ENCODE measurements at regions not wholly inside any gene's neighbourhood (a gene's known extent, or its start where the extent isn't known, plus 50 kb on each side); places are given as distances from the start of the nearest gene placed in this dataset.
"Not testable (repeated sequence)": the region's sequence is repeated elsewhere in the genome, so short reads cannot be mapped to it uniquely, and the experiment has no call there.

GRCh38 chr16:5776876-5777275 lies 679.3 kb upstream of the EEF2KMT start:
- no peak for DNase-seq
- no peak overlapping the region for H3K4me3 Mint-ChIP-seq
- H3K27ac Mint-ChIP-seq = no peak overlapping the region
- H3K4me1 Mint-ChIP-seq (ENCODE audit: low read depth) = no peaks in the 10 kb centered on the region
- H3K27me3 Mint-ChIP-seq = no peaks in the 10 kb centered on the region
- H3K9me3 Mint-ChIP-seq = peaks cover 3% of the 10 kb centered on the region
- no peaks in the 10 kb centered on the region for H3K36me3 Mint-ChIP-seq (ENCODE audit: low read depth)

- Mint-ChIP-seq H3K36me3 (ENCODE audit: low read depth) (no peaks in the 10 kb centered on the region), H3K27me3 (no peaks in the 10 kb centered on the region), H3K27ac (no peak overlapping the region), H3K4me1 (ENCODE audit: low read depth) (no peaks in the 10 kb centered on the region), H3K9me3 (peaks cover under 1% of the 10 kb centered on the region), H3K4me3 (no peak overlapping the region)
- no peak for DNase-seq
These were observed 678.3 kb upstream of the EEF2KMT start for GRCh38 chr16:5775916-5776315.

- Mint-ChIP-seq H3K4me1 (ENCODE audit: low read depth) (no peaks in the 10 kb centered on the region), H3K4me3 (no peak overlapping the region), H3K9me3 (peaks cover 3% of the 10 kb centered on the region), H3K36me3 (ENCODE audit: low read depth) (no peaks in the 10 kb centered on the region), H3K27ac (no peak overlapping the region), H3K27me3 (no peaks in the 10 kb centered on the region)
- no peak for DNase-seq
These were observed 672.5 kb upstream of the EEF2KMT start for GRCh38 chr16:5770118-5770517.

DNA sequence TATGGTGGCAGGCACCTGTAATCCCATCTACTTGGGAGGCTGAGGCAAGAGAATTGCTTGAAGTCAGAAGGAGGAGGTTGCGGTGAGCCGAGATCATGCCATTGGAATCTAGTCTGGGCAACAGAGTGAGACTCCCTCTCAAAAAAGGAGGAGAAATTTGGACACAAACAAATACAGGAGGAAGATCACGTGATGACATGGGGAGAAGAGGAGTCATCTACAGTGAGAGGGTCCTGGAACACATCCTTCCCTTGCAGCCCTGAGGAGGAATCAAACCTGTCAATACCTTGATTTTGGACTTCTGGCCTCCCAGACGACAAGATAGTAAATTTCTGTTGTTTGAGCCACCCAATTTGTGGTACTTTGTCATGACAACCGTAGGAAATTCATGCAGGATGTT lies 671.9 kb upstream of the EEF2KMT start:
- Mint-ChIP-seq H3K9me3 (peaks cover 4% of the 10 kb centered on the region), H3K27me3 (no peaks in the 10 kb centered on the region), H3K27ac (no peak overlapping the region), H3K4me3 (no peak overlapping the region), H3K4me1 (ENCODE audit: low read depth) (no peaks in the 10 kb centered on the region), H3K36me3 (ENCODE audit: low read depth) (no peaks in the 10 kb centered on the region)
- no peak for DNase-seq

GRCh38 chr16:5768445-5768844 lies 670.9 kb upstream of the EEF2KMT start:
- Mint-ChIP-seq H3K36me3 (ENCODE audit: low read depth) (no peaks in the 10 kb centered on the region), H3K27ac (no peak overlapping the region), H3K4me3 (no peak overlapping the region), H3K27me3 (no peaks in the 10 kb centered on the region), H3K9me3 (peaks cover 4% of the 10 kb centered on the region), H3K4me1 (ENCODE audit: low read depth) (no peaks in the 10 kb centered on the region)
- no peak for DNase-seq

DNA sequence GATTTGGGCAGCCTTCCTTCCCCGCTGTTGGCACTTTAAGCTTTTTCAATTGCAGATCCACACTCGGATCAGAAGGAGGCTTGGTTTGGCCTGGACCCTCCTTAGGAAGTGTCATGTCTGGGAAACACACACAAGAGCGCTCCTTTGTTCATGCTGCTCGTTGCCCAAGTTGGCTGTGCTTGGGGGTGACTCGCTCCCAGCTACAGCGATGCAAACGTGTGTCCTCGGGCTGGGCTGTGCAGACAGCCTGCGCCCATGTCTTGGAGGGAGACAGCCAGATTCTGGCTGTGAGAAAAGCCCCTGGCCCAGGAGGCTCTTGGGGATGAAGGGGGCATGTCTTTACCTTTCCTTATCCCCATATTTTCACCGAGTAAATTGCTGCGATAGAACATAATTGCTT lies 665.6 kb upstream of the EEF2KMT start:
- Mint-ChIP-seq H3K27ac (no peak overlapping the region), H3K27me3 (no peaks in the 10 kb centered on the region), H3K4me3 (no peak overlapping the region), H3K9me3 (peaks cover 12% of the 10 kb centered on the region), H3K4me1 (ENCODE audit: low read depth) (no peaks in the 10 kb centered on the region), H3K36me3 (ENCODE audit: low read depth) (no peaks in the 10 kb centered on the region)
- DNase-seq = no peak

- peaks cover 17% of the 10 kb centered on the region for H3K9me3 Mint-ChIP-seq
- no peak overlapping the region for H3K4me3 Mint-ChIP-seq
- DNase-seq = no peak
- no peaks in the 10 kb centered on the region for H3K27me3 Mint-ChIP-seq
- no peak overlapping the region for H3K27ac Mint-ChIP-seq
- H3K36me3 Mint-ChIP-seq (ENCODE audit: low read depth) = no peaks in the 10 kb centered on the region
- H3K4me1 Mint-ChIP-seq (ENCODE audit: low read depth) = no peaks in the 10 kb centered on the region
These were observed 664.8 kb upstream of the EEF2KMT start for GRCh38 chr16:5762362-5762761.

GRCh38 chr16:5761592-5761991 lies 664.0 kb upstream of the EEF2KMT start:
- Mint-ChIP-seq H3K4me3 (no peak overlapping the region), H3K4me1 (ENCODE audit: low read depth) (no peaks in the 10 kb centered on the region), H3K27ac (no peak overlapping the region), H3K36me3 (ENCODE audit: low read depth) (no peaks in the 10 kb centered on the region), H3K9me3 (peaks cover 19% of the 10 kb centered on the region), H3K27me3 (no peaks in the 10 kb centered on the region)
- no peak for DNase-seq

DNA sequence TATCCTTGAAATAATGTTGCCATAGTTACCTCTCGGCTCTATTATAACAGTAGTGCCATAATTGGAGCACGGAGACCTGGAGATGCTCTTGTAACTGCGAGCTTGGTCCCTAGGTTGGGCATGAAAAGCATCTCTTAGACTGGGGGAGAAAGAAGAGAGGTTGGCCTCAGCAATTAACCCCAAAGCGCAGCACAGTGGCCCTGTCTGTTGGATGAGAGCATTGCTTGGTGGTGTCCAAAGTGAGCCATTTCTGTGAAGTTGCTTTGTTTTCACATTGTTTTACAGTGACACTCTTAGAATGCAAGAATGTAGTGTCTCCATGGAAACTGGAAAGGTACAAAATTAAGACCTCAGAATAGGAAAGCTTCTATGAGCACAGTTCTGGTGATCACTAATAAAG lies 660.7 kb upstream of the EEF2KMT start:
- no peak overlapping the region for H3K4me3 Mint-ChIP-seq
- H3K9me3 Mint-ChIP-seq = peaks cover 15% of the 10 kb centered on the region
- DNase-seq = no peak
- H3K27ac Mint-ChIP-seq = no peak overlapping the region
- H3K36me3 Mint-ChIP-seq (ENCODE audit: low read depth) = no peaks in the 10 kb centered on the region
- H3K4me1 Mint-ChIP-seq (ENCODE audit: low read depth) = no peaks in the 10 kb centered on the region
- no peaks in the 10 kb centered on the region for H3K27me3 Mint-ChIP-seq

DNA sequence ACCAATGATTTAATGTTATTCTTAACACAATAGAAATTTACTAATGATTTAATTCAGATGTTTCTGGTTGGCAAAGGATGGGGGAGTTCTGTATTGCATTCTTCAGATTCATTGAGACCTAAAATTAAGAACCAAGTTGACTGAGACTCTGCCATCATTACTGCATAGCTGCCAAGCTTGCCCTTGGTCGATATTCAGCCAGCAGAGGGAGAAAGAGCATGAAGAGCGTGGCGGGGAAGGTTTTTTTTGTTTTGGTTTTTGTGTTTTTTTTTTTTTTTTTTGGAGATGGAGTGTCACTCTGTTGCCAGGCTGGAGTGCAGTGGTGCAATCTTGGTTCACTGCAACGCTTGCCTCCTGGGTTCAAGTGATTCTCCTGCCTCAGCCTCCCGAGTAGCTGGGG lies 659.4 kb upstream of the EEF2KMT start:
- H3K36me3 Mint-ChIP-seq (ENCODE audit: low read depth) = no peaks in the 10 kb centered on the region
- no peaks in the 10 kb centered on the region for H3K27me3 Mint-ChIP-seq
- H3K4me3 Mint-ChIP-seq = no peak overlapping the region
- H3K4me1 Mint-ChIP-seq (ENCODE audit: low read depth) = no peaks in the 10 kb centered on the region
- peaks cover 15% of the 10 kb centered on the region for H3K9me3 Mint-ChIP-seq
- no peak for DNase-seq
- H3K27ac Mint-ChIP-seq = no peak overlapping the region

GRCh38 chr16:5753381-5753780 lies 655.8 kb upstream of the EEF2KMT start:
- no peaks in the 10 kb centered on the region for H3K36me3 Mint-ChIP-seq (ENCODE audit: low read depth)
- H3K9me3 Mint-ChIP-seq = peaks cover 15% of the 10 kb centered on the region
- no peak for DNase-seq
- no peaks in the 10 kb centered on the region for H3K4me1 Mint-ChIP-seq (ENCODE audit: low read depth)
- H3K4me3 Mint-ChIP-seq = no peak overlapping the region
- H3K27me3 Mint-ChIP-seq = no peaks in the 10 kb centered on the region
- H3K27ac Mint-ChIP-seq = no peak overlapping the region

DNA sequence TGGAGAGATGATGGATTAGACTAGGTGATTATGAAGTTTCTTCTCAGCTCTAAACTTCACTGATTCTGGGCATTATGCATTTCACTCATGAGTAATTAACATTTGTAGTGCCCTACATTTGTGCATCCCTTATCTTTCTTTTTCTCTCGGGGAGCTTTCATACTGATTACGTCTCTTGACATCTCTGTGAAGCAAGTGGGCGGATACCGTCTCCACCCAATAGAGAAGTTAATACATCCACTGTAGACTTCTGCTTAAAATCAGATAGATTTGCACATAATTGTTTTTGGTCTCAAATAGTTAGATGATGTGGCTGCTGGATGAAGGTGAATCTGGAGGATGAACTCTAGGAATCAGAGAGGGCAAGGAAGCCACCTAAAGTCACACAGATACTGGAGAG lies 653.6 kb upstream of the EEF2KMT start:
- H3K36me3 Mint-ChIP-seq (ENCODE audit: low read depth) = no peaks in the 10 kb centered on the region
- no peaks in the 10 kb centered on the region for H3K27me3 Mint-ChIP-seq
- DNase-seq = no peak
- no peak overlapping the region for H3K27ac Mint-ChIP-seq
- H3K4me3 Mint-ChIP-seq = no peak overlapping the region
- H3K9me3 Mint-ChIP-seq = peaks cover 6% of the 10 kb centered on the region
- no peaks in the 10 kb centered on the region for H3K4me1 Mint-ChIP-seq (ENCODE audit: low read depth)

GRCh38 chr16:5750439-5750838 lies 652.8 kb upstream of the EEF2KMT start:
- not testable (repeated sequence) for H3K27me3 Mint-ChIP-seq; H3K4me1 Mint-ChIP-seq (ENCODE audit: low read depth); H3K9me3 Mint-ChIP-seq; H3K27ac Mint-ChIP-seq; H3K4me3 Mint-ChIP-seq; DNase-seq; H3K36me3 Mint-ChIP-seq (ENCODE audit: low read depth)

DNA sequence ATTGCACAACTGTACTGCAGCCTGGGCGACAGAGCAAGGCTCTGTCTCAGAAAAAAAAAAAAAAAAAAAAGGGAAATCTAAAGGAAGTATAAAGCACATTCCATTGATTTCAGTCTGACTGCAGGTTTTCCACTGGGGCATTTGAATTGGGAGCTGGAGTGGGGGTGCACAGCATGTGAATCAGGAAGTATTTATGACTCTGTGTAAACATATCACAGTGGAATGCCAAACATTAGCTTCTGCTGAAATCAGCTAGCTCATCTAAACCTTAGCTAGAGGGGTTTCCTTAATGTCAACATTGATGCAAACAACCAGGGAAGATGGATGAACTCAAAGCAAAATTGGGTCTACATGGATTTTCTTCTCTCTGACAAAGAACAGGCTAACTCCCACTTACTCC lies 641.0 kb upstream of the EEF2KMT start:
- no peak for DNase-seq

DNA sequence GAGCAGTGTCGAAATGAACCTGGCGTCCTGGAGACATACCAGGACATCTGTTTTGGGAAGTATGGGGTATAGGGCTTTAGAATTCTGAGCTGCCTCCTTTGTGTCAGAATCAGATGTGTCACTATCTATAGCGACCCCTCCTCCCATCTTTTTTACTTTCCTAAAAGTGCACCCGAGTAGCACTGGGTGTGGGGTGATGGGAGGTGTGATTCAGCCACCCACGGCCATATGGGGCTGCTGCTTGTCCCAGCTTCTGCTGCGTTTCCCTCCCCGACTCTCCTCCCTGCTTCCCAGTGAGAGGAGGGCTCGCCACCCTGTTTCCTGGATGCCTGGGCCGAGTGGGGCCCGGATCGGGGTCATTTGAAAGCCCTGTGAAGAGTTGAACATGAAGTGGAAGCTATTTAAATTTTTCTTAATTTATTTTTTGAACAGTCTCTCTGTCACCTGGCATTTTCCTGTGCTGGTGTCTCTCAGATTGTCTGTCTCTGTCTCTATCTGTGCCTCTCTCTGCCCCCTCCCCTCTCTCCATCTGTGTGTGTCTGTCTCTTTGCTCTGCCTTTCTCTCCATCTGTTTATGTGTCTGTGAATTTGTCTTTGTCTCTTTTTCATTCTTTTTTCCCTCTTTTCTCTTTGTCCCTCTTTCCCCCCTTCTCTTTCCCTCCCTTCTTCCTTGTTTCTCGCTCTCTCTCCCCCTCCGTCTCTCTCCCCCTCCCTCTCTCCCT lies 638.8 kb upstream of the EEF2KMT start:
- Mint-ChIP-seq H3K9me3 (peaks cover 2% of the 10 kb centered on the region), H3K27me3 (no peaks in the 10 kb centered on the region), H3K27ac (no peak overlapping the region), H3K4me1 (ENCODE audit: low read depth) (no peaks in the 10 kb centered on the region), H3K4me3 (no peak overlapping the region), H3K36me3 (ENCODE audit: low read depth) (no peaks in the 10 kb centered on the region)
- DNase-seq = no peak

More for the DNA sequence above, 641.0 kb upstream of the EEF2KMT start:
- no peaks in the 10 kb centered on the region for H3K27me3 Mint-ChIP-seq
- H3K9me3 Mint-ChIP-seq = peaks cover 7% of the 10 kb centered on the region
- no peak overlapping the region for H3K4me3 Mint-ChIP-seq
- H3K36me3 Mint-ChIP-seq (ENCODE audit: low read depth) = no peaks in the 10 kb centered on the region
- no peaks in the 10 kb centered on the region for H3K4me1 Mint-ChIP-seq (ENCODE audit: low read depth)
- no peak overlapping the region for H3K27ac Mint-ChIP-seq

- no peaks in the 10 kb centered on the region for H3K36me3 Mint-ChIP-seq (ENCODE audit: low read depth)
- peaks cover 2% of the 10 kb centered on the region for H3K9me3 Mint-ChIP-seq
- no peaks in the 10 kb centered on the region for H3K27me3 Mint-ChIP-seq
- DNase-seq = no peak
- H3K4me1 Mint-ChIP-seq (ENCODE audit: low read depth) = no peaks in the 10 kb centered on the region
- H3K27ac Mint-ChIP-seq = no peak overlapping the region
- no peak overlapping the region for H3K4me3 Mint-ChIP-seq
These were observed 637.8 kb upstream of the EEF2KMT start for GRCh38 chr16:5735444-5735843.

All from activated T-cell treated with anti-CD3 and anti-CD28 coated beads, Interleukin-2, amount 50 U/mL, for 24 hours (primary cell).